OCI-LY7 (cell line): ENCODE measurements at regions not wholly inside any gene's neighbourhood (a gene's known extent, or its start where the extent isn't known, plus 50 kb on each side); places are given as distances from the start of the nearest gene placed in this dataset. TPM values are rescaled to one million over a fixed set of nuclear protein-coding genes. Genes with fewer than 3 reads are reported as not detected.

Source experiments
- BruUV-seq: library from RNA; stranded (reverse); fragments of 400-500 nt; replicated peaks from 2 replicates; lab custom pipeline; 2021; lab: Mats Ljungman, UMichigan
- CTCF ChIA-PET: fragments of 300-600 bp; sonication (Branson Sonifier 250); formaldehyde crosslinking; loops from one replicate; lab custom pipeline; 2022; ENCODE audit warnings: antibody characterized with exemption; ENCODE audit not compliant: unreplicated experiment; lab: Charles Lee
- POLR2A ChIA-PET: fragments of 300-600 bp; sonication (Branson Sonifier 250); formaldehyde crosslinking; loops from one replicate; lab custom pipeline; 2022; ENCODE audit warnings: antibody characterized with exemption; lab: Charles Lee
- DNase-seq: peaks from one replicate; pipeline ENCODE4 v3.0.0-alpha.2; 2015; ENCODE audit warnings: low spot score
- H2AFZ ChIP-seq: fragments of 200-600 bp; sonication (generic), shearing (Covaris generic); 2 replicates; pipeline ENCODE4 v1.6.1; 2014; ENCODE audit warnings: mild to moderate bottlenecking, antibody characterized with exemption, low read length, moderate library complexity
- H3K27ac ChIP-seq: fragments of 200-600 bp; sonication (generic); 2 replicates; pipeline ENCODE4 v1.5.1; 2014; ENCODE audit warnings: mixed run types, low read depth, mild to moderate bottlenecking, moderate library complexity, low read length, inconsistent platforms; ENCODE audit not compliant: poor library complexity, severe bottlenecking
- H3K36me3 ChIP-seq: fragments of 200-600 bp; sonication (generic); 2 replicates; pipeline ENCODE4 v1.6.1; 2014; ENCODE audit warnings: mild to moderate bottlenecking, antibody characterized with exemption, low read length, moderate library complexity, mixed read lengths; ENCODE audit not compliant: insufficient read depth
- H3K4me1 ChIP-seq: fragments of 200-600 bp; sonication (generic); 2 replicates; pipeline ENCODE4 v1.5.1; 2014; ENCODE audit warnings: mild to moderate bottlenecking, low read length; ENCODE audit not compliant: insufficient read depth, poor library complexity, severe bottlenecking
- H3K4me2 ChIP-seq: fragments of 200-600 bp; sonication (generic); 2 replicates; pipeline ENCODE4 v1.6.1; 2014; ENCODE audit warnings: mild to moderate bottlenecking, low read length
- H3K4me3 ChIP-seq: fragments of 200-600 bp; sonication (generic); 2 replicates; pipeline ENCODE4 v1.5.1; 2014; ENCODE audit warnings: mild to moderate bottlenecking, low read depth, low read length; ENCODE audit not compliant: poor library complexity, severe bottlenecking
- H3K79me2 ChIP-seq: fragments of 200-600 bp; sonication (generic); 2 replicates; pipeline ENCODE4 v1.6.1; 2016; ENCODE audit warnings: low read depth, mild to moderate bottlenecking, low read length, moderate library complexity, mixed read lengths; ENCODE audit not compliant: insufficient read depth
- H3K9me2 ChIP-seq: fragments of 200-600 bp; sonication (generic); 2 replicates; pipeline ENCODE4 v1.6.1; 2016; ENCODE audit warnings: mild to moderate bottlenecking, low read length, mixed read lengths; ENCODE audit not compliant: insufficient read depth
- H3K9me3 ChIP-seq: fragments of 200-600 bp; sonication (generic); 2 replicates; pipeline ENCODE4 v1.6.1; 2014; ENCODE audit warnings: mild to moderate bottlenecking, mixed run types, low read length, mixed read lengths
- H4K20me1 ChIP-seq: fragments of 200-600 bp; sonication (generic); 2 replicates; pipeline ENCODE4 v1.6.1; 2014; ENCODE audit warnings: mild to moderate bottlenecking, antibody characterized with exemption, low read length, moderate library complexity, mixed read lengths; ENCODE audit not compliant: insufficient read depth
- CTCF ChIP-seq: fragments of 200-600 bp; sonication (generic); conservative IDR thresholded peaks from 2 replicates; pipeline ENCODE4 v1.5.1; 2014; ENCODE audit warnings: mild to moderate bottlenecking, antibody characterized with exemption, low read length, moderate library complexity, mixed read lengths
- EZH2phosphoT487 ChIP-seq: fragments of 200-600 bp; sonication (generic); IDR thresholded peaks from 2 replicates; pipeline ENCODE4 v1.6.1; 2018; ENCODE audit warnings: low read depth, borderline replicate concordance, mild to moderate bottlenecking, mixed run types, antibody characterized with exemption, low read length, moderate library complexity, mixed read lengths
- intact Hi-C: fragments of 100-400 bp; cut with micrococcal nuclease; formaldehyde crosslinking; loops from one replicate; pipeline ENCODE4 v1.10.0; 2022; ENCODE audit not compliant: unreplicated experiment
- microRNA-seq: library from miRNA; unstranded; fragments of <30 nt; microRNA quantifications from one replicate; pipeline ENCODE4 v1.2.0, GENCODE V29; 2022; ENCODE audit warnings: borderline replicate concordance
- small RNA-seq: library from RNA; depleted of rRNA; stranded (forward); fragments of <200 nt; gene quantifications from one replicate; pipeline ENCODE3, GENCODE V24; 2014

GRCh38 chr16:85562093-85562786 is 50.9 kb upstream of the GSE1 start:
- Histone ChIP-seq H3K4me1 (peaks cover 20% of the 10 kb centered on the region), H3K36me3 (no peaks in the 10 kb centered on the region), H4K20me1 (peaks cover 6% of the 10 kb centered on the region; the same call in 1 of the 2 replicates), H3K4me3 (no peak overlapping the region), H3K9me2 (no peaks in the 10 kb centered on the region), H3K79me2 (no peaks in the 10 kb centered on the region), H3K4me2 (no peak overlapping the region), H3K9me3 (no peaks in the 10 kb centered on the region), H2AFZ (no peak overlapping the region), H3K27ac (no peak overlapping the region)
- ChIA-PET CTCF (no interaction called here), POLR2A (no interaction called here)
- DNase-seq = no peak
- intact Hi-C loops = no loop called here
- TF ChIP-seq EZH2phosphoT487 (no peak), CTCF (no peak)
- no TSS peak for BruUV-seq

GRCh38 chr16:85563034-85563433 is 50.1 kb upstream of the GSE1 start:
- H3K27ac ChIP-seq = no peak overlapping the region
- H3K9me2 ChIP-seq = no peaks in the 10 kb centered on the region
- BruUV-seq = no TSS peak
- no peak for DNase-seq
- peaks cover 6% of the 10 kb centered on the region; the same call in 1 of the 2 replicates for H4K20me1 ChIP-seq
- no peak overlapping the region for H2AFZ ChIP-seq
- H3K9me3 ChIP-seq = no peaks in the 10 kb centered on the region
- ChIA-PET POLR2A (interaction anchor here (0.9 kb wide), 1 partner anchor 47 kb away, joined by 3 read pairs; no protein-coding TSS in a partner anchor), CTCF (no interaction called here)
- peaks cover 12% of the 10 kb centered on the region for H3K4me1 ChIP-seq
- TF ChIP-seq CTCF (no peak), EZH2phosphoT487 (no peak)
- no peaks in the 10 kb centered on the region for H3K36me3 ChIP-seq
- H3K4me3 ChIP-seq = no peak overlapping the region
- no peaks in the 10 kb centered on the region for H3K79me2 ChIP-seq
- intact Hi-C loops = no loop called here
- H3K4me2 ChIP-seq = no peak overlapping the region

Small RNAs in the stretch of these regions (microRNA-seq; reads per million reads assigned to microRNA genes)
- gene MIR5093 = not detected

Small RNAs in the stretch of these regions (small RNA-seq; reads per million reads assigned to genes)
- gene COX6CP16 (not detected), gene MIR5093 (not detected)
